VCaP (cell line): ENCODE measurements at regions not wholly inside any gene's neighbourhood (a gene's known extent, or its start where the extent isn't known, plus 50 kb on each side); places are given as distances from the start of the nearest gene placed in this dataset.

Source experiments
- H3K27ac ChIP-seq: fragments of 450-650 bp; 2 replicates; pipeline ENCODE4 v1.5.1; 2017
- TF ChIP-seq, protein P1 (sequence below): fragments of 450-650 bp; conservative IDR thresholded peaks from 2 replicates; pipeline ENCODE4 v1.5.1; 2017; ENCODE audit warnings: mild to moderate bottlenecking, moderate library complexity

DNA sequence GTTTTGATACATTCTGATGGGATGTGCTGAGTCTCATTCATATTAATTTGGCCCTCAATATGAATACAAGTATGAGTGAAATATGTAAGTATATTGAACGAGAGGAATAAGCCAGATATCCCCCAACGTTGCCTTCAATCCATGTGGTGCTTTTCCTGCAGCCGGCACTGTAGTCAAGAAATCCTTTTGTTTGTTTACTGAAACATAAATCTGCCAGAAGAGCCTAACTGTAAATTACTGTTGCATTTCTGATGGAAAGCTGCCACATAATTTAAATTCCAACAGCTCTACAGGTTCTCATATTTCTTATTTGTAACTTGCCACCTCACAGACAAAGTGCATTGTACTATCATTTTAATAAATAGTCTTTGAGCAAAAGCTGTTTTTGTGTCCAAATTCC is 314.0 kb downstream of the KBTBD8 start:
- TF ChIP-seq, protein P1, sequence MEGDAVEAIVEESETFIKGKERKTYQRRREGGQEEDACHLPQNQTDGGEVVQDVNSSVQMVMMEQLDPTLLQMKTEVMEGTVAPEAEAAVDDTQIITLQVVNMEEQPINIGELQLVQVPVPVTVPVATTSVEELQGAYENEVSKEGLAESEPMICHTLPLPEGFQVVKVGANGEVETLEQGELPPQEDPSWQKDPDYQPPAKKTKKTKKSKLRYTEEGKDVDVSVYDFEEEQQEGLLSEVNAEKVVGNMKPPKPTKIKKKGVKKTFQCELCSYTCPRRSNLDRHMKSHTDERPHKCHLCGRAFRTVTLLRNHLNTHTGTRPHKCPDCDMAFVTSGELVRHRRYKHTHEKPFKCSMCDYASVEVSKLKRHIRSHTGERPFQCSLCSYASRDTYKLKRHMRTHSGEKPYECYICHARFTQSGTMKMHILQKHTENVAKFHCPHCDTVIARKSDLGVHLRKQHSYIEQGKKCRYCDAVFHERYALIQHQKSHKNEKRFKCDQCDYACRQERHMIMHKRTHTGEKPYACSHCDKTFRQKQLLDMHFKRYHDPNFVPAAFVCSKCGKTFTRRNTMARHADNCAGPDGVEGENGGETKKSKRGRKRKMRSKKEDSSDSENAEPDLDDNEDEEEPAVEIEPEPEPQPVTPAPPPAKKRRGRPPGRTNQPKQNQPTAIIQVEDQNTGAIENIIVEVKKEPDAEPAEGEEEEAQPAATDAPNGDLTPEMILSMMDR = no peak
- H3K27ac ChIP-seq = no peak overlapping the region

DNA sequence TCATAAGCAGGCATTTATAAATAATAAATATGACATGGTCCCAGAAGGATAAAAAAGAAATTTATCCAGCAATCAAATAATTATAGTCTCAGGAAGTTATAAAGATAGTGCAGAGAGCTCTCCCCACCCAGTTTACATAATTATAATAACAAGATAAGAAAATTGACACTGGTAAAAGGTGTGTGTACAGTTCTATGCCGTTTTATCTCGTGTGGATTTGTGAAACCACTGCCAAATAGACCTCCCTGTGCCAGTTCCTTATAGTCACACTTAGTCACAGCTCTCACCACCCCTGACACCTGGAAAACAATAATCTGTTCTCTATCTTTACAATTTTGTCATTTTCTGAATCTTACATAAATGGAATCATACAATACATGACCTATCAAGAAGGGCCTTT is 320.1 kb downstream of the KBTBD8 start:
- TF ChIP-seq, protein P1 = no peak
- H3K27ac ChIP-seq = no peak overlapping the region

DNA sequence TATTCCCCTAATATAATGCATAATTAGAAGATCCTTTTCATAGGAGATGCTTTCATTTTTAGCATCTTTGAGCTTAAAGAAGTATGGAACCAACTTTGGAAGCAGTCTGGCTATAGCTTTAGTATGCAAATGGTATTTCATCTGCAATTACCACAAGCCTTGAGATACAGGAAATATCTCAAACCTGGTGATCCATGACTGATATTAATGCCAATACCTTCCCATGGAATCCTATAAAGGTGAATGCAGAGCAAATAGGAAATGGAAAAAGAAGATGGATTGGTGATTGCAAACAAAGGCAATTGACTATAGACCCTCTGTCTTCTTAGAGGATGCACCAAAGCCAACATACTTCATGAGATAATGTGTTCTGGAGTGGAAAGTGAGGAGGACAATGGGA is 326.4 kb downstream of the KBTBD8 start:
- TF ChIP-seq, protein P1 = no peak
- H3K27ac ChIP-seq = no peak overlapping the region
